MM.1S (cell line): ENCODE measurements at regions not wholly inside any gene's neighbourhood (a gene's known extent, or its start where the extent isn't known, plus 50 kb on each side); places are given as distances from the start of the nearest gene placed in this dataset.

Experiments
- EZH2 ChIP-seq: fragments of 300-600 bp; sonication (generic); optimal IDR thresholded peaks from 2 replicates; pipeline ENCODE3; 2017; ENCODE audit warnings: low read depth, mild to moderate bottlenecking, antibody characterized with exemption, low read length, mixed read lengths
- EZH2phosphoT487 ChIP-seq: fragments of 300-600 bp; sonication (generic); IDR thresholded peaks from 2 replicates; pipeline ENCODE4 v1.6.1; 2018; ENCODE audit warnings: antibody characterized with exemption, low read length
- TF ChIP-seq, protein P1 (sequence below): fragments of 300-600 bp; sonication (generic); IDR thresholded peaks from 2 replicates; pipeline ENCODE4 v1.5.1; 2016; ENCODE audit warnings: antibody characterized with exemption, low read length, mixed read lengths

GRCh38 chrX:148185631-148186030 lies 204.5 kb downstream of the FMR1NB start:
- TF ChIP-seq, protein P1, sequence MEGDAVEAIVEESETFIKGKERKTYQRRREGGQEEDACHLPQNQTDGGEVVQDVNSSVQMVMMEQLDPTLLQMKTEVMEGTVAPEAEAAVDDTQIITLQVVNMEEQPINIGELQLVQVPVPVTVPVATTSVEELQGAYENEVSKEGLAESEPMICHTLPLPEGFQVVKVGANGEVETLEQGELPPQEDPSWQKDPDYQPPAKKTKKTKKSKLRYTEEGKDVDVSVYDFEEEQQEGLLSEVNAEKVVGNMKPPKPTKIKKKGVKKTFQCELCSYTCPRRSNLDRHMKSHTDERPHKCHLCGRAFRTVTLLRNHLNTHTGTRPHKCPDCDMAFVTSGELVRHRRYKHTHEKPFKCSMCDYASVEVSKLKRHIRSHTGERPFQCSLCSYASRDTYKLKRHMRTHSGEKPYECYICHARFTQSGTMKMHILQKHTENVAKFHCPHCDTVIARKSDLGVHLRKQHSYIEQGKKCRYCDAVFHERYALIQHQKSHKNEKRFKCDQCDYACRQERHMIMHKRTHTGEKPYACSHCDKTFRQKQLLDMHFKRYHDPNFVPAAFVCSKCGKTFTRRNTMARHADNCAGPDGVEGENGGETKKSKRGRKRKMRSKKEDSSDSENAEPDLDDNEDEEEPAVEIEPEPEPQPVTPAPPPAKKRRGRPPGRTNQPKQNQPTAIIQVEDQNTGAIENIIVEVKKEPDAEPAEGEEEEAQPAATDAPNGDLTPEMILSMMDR = no peak
- no peak for TF ChIP-seq EZH2
- no peak for TF ChIP-seq EZH2phosphoT487
